Memory B cell (primary cell): ENCODE measurements at regions not wholly inside any gene's neighbourhood (a gene's known extent, or its start where the extent isn't known, plus 50 kb on each side); places are given as distances from the start of the nearest gene placed in this dataset.
"Not testable (repeated sequence)": the region's sequence is repeated elsewhere in the genome, so short reads cannot be mapped to it uniquely, and the experiment has no call there.

ENCODE experiments used
- ATAC-seq: fragments of 150-1000 bp; cut with Tn5 transposase; 2 replicates; pipeline ENCODE4 v1.10.0; 2021; ENCODE audit warnings: low read depth, mild to moderate bottlenecking, moderate library complexity
- DNase-seq, 2 donors: peaks; one replicate each; pipeline ENCODE4 v3.0.0; 2022; ENCODE audit warnings: low spot score in 2 of 2
- H3K27ac Mint-ChIP-seq: one replicate; pipeline ENCODE4 v1.8.0; 2022; ENCODE audit warnings: mild to moderate bottlenecking, moderate library complexity, mixed read lengths
- H3K27me3 Mint-ChIP-seq: one replicate; pipeline ENCODE4 v1.8.0; 2022; ENCODE audit warnings: mixed read lengths
- H3K36me3 Mint-ChIP-seq: one replicate; pipeline ENCODE4 v1.8.0; 2022; ENCODE audit warnings: mild to moderate bottlenecking, mixed read lengths
- H3K4me1 Mint-ChIP-seq: one replicate; pipeline ENCODE4 v1.8.0; 2022; ENCODE audit warnings: mixed read lengths
- H3K4me3 Mint-ChIP-seq: one replicate; pipeline ENCODE4 v1.8.0; 2022; ENCODE audit warnings: mild to moderate bottlenecking, moderate library complexity, mixed read lengths
- H3K9me3 Mint-ChIP-seq: one replicate; pipeline ENCODE4 v1.8.0; 2022; ENCODE audit warnings: mixed read lengths

DNA sequence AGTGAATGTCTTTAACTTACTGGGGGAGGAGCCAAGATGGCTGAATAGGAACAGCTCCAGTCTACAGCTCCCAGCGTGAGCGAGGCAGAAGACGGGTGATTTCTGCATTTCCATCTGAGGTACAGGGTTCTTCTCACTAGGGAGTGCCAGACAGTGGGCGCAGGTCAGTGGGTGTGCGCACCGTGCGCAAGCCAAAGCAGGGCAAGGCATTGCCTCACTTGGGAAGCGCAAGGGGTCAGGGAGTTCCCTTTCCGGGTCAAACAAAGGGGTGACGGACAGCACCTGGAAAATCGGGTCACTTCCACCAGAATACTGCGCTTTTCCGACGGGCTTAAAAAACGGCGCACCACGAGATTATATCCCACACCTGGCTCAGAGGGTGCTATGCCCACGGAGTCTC, 187.3 kb downstream of the CHIC2 start:
- not testable (repeated sequence) for H3K36me3 Mint-ChIP-seq, DNase-seq, H3K27ac Mint-ChIP-seq, H3K4me1 Mint-ChIP-seq, H3K4me3 Mint-ChIP-seq, H3K27me3 Mint-ChIP-seq, ATAC-seq, H3K9me3 Mint-ChIP-seq

DNA sequence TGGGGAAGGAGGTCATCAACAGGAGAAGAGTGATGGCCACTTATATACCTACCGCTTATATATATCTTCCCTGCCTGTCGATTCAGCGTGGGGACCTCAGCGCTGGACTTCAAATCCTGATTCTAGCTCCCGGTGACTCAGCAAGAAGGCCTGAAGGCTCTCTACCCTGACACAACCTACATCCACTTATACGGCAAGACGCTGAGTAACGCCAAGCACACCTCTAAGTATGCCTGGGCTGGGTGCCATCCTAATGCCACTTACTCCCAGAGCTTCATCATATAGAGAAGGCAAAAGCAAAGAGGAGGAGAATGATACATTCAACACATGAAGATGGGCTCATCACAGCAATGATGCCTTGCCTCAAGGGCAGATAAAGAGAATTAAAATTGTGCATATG, 198.3 kb downstream of the CHIC2 start:
- Mint-ChIP-seq H3K36me3 (no peaks in the 10 kb centered on the region), H3K4me3 (no peak overlapping the region), H3K4me1 (no peaks in the 10 kb centered on the region), H3K27me3 (peaks cover 1% of the 10 kb centered on the region), H3K9me3 (no peaks in the 10 kb centered on the region), H3K27ac (no peak overlapping the region)
- no peak for ATAC-seq
- no peak for DNase-seq

DNA sequence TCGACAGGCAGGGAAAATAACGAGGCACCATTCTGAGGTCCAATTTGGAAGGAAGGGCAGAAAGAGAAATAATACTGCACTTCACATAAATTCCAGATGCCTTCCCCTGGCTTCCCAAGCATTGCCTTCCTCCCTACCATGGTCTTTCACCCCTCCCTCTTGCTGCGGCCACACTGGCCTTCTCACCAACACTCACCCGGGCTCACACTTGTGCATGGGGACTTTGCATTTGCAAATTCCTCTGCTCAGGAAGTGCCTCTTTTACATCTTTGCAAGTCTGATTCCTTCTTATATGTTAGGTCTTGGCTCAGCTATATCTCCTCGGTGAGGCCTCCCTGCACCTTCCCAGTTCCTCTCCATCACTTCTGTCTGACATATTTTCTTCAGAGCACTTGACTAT, 199.4 kb downstream of the CHIC2 start:
- no peaks in the 10 kb centered on the region for H3K4me1 Mint-ChIP-seq
- no peaks in the 10 kb centered on the region for H3K9me3 Mint-ChIP-seq
- no peaks in the 10 kb centered on the region for H3K36me3 Mint-ChIP-seq
- DNase-seq (no peak), ATAC-seq (no peak)
- peaks cover 1% of the 10 kb centered on the region for H3K27me3 Mint-ChIP-seq
- no peak overlapping the region for H3K27ac Mint-ChIP-seq
- no peak overlapping the region for H3K4me3 Mint-ChIP-seq

DNA sequence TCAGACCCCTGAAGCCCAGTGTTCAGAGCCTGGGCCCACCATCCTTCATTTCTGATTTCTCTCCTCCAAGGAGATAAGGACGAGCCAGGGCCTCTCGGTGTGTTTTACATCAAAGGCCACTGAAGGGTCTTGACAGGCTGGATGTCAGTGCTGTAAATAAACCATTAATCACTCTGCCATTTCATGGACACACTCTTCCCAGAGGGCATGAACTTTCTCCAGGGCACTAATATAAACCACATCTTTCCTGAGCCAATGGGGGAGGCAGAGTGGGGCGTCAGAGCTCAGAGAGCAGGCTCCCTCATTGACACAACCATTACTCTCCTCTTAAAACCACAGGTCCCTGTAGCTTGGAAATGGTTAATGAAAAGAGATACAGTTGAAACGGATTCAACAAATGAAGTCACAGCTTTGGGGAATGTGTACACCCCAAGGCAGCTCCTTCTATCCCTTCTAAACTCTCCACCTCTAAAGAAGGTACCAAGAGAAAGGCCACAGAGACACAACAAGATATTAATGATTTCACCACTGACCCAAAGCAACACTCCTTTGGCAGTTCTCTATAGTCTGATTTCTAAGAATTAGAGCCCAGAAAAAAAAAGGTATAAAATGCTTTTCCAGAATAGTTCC, 200.6 kb downstream of the CHIC2 start:
- no peak overlapping the region for H3K27ac Mint-ChIP-seq
- H3K27me3 Mint-ChIP-seq = peaks cover 1% of the 10 kb centered on the region
- H3K36me3 Mint-ChIP-seq = no peaks in the 10 kb centered on the region
- no peak overlapping the region for H3K4me3 Mint-ChIP-seq
- no peak for ATAC-seq
- peaks cover 2% of the 10 kb centered on the region for H3K9me3 Mint-ChIP-seq
- no peaks in the 10 kb centered on the region for H3K4me1 Mint-ChIP-seq
- no peak for DNase-seq

DNA sequence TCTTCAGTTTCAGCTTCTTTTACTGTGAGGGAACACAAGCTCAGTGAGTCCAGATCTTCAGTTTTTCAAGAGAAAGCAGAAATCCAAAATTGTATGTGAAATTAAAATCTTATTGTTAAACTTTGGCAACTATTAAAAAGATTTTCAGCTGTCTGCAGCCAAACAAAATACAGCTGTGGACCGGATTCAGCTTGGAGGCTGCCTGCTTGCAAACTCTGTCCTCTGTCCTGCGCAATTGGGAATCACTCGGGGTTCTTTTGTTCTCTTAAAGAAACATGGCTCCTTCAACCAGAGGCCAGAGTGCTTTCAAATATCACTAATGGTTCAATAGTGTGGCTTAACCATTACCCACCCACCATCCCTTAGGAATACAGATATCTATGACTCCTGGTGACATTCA, 201.2 kb downstream of the CHIC2 start:
- DNase-seq (no peak), ATAC-seq (no peak)
- Mint-ChIP-seq H3K4me3 (no peak overlapping the region), H3K27me3 (peaks cover 1% of the 10 kb centered on the region), H3K36me3 (no peaks in the 10 kb centered on the region), H3K4me1 (no peaks in the 10 kb centered on the region), H3K9me3 (peaks cover 2% of the 10 kb centered on the region), H3K27ac (no peak overlapping the region)

DNA sequence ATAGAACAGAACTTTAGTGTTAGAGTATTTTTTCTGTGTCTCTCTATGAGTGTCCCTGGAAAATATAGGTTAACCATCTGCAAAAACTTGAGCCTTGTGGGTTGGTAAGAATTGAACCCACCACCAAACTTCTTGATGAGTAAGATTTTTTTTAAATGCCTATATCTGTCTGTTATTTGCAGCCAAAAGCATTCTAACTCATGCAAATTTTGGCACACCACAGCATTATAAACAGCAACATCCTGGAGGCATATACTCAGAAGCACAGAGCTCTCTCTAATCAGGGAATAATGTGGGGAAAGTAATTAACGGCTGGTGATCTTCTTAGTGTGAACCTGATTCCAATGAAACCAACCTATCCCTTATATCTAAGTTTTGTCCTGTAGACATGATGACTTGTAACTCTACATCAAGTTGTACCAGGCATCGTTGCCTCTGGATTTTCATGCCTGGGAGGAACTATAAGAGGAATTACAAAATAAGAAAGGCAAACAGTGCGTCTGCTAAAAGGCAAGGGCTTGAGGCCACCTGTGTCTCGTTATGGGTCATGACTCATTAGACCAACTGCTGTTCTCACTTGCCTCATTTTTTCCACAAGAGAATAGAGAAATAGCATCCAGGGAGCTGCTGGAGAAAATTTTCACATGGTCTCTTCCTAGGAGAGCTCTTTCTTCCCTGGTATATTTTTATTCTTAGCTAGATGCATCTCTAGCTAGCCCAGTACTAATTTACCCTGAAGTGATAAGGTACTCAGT, 202.4 kb downstream of the CHIC2 start:
- DNase-seq = no peak
- peaks cover 2% of the 10 kb centered on the region for H3K9me3 Mint-ChIP-seq

DNA sequence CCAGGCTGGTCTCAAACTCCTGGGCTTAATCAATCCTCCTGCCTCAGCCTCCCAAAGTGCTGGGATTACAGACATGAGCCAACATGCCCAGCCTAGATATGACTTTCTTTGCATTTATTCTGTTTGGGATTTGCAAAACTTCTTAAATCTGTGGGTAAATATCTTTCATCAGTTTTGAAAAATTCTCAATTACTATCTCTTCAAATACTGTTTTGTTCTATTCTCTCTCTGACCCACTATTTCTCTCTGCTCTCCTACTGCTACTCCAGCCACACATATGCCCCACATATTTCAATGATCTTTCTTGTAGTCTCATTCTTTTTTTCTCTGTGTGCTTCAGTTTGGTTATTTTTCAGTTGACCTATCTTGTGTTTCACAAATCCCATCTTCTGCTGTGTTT, 205.1 kb downstream of the CHIC2 start:
- DNase-seq = no peak
- H3K27me3 Mint-ChIP-seq = peaks cover 1% of the 10 kb centered on the region
- peaks cover 22% of the 10 kb centered on the region for H3K4me1 Mint-ChIP-seq
- H3K4me3 Mint-ChIP-seq = no peak overlapping the region
- ATAC-seq = no peak
- H3K27ac Mint-ChIP-seq = no peak overlapping the region
- H3K9me3 Mint-ChIP-seq = peaks cover 2% of the 10 kb centered on the region
- H3K36me3 Mint-ChIP-seq = no peaks in the 10 kb centered on the region

More for the DNA sequence above, 202.4 kb downstream of the CHIC2 start:
- ATAC-seq = no peak
- no peak overlapping the region for H3K27ac Mint-ChIP-seq
- no peaks in the 10 kb centered on the region for H3K36me3 Mint-ChIP-seq
- H3K4me3 Mint-ChIP-seq = no peak overlapping the region
- H3K27me3 Mint-ChIP-seq = peaks cover 1% of the 10 kb centered on the region
- peaks cover 2% of the 10 kb centered on the region for H3K4me1 Mint-ChIP-seq

DNA sequence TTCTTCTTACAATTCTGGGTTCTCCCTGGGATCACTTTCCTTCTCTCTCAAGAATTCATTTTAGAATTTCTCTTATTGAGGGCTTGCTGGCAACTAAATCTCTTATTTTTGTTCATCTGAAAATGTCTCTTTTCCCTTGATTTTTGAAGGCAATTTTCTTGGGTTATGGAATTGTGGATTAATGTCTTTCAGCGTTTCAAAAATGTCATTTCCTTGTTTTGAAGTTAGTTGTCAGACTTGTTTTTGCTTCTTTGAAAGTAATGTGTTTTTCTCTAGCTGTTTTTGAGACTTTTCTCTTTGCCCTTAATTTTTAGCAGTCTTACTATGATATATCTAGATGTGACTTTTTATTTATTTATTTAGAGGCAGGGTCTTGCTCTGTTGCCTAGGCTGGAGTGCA, 205.7 kb downstream of the CHIC2 start:
- no peak for ATAC-seq
- peaks cover 22% of the 10 kb centered on the region for H3K4me1 Mint-ChIP-seq
- no peak for DNase-seq
- no peaks in the 10 kb centered on the region for H3K36me3 Mint-ChIP-seq
- H3K4me3 Mint-ChIP-seq = no peak overlapping the region
- peaks cover 1% of the 10 kb centered on the region for H3K27me3 Mint-ChIP-seq
- peaks cover 2% of the 10 kb centered on the region for H3K9me3 Mint-ChIP-seq
- H3K27ac Mint-ChIP-seq = no peak overlapping the region

DNA sequence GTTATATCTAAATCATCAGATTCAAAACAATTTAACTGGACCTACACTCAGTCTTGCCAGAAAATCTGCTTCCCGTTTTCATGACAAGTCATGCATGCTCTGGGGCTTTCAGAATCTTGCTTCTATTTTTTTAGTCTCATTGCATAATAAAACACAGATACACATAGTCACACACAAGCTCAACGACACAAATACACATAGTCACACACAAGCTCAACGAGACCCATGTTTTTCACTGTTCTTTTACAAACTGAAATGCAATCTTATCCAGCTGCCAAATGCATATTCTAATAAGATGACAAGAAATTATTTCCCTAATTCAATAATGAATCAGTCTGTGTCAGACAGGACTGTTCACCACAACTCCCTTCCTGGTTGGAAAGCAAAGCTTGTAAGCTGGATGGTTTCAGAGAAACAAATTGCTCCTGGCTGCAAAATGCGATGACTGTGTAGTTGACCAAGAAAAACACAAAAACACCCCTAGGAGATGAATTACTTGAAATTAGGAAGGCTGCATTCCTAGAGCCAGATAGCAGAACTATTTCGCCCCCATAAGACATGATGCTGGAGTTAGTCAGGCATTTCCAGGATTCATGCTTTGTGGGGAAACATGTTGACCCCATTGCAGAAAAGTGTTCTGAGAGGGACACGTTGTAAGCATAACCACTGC, 208.7 kb downstream of the CHIC2 start:
- H3K27me3 Mint-ChIP-seq = no peaks in the 10 kb centered on the region
- H3K27ac Mint-ChIP-seq = peak overlapping the region; percentile 70
- peaks cover 22% of the 10 kb centered on the region for H3K4me1 Mint-ChIP-seq
- DNase-seq = peak in 1 of 2 donors; percentile 26
- peak; percentile 93 for ATAC-seq
- H3K4me3 Mint-ChIP-seq = peak overlapping the region; percentile 39
- peaks cover 2% of the 10 kb centered on the region for H3K9me3 Mint-ChIP-seq
- H3K36me3 Mint-ChIP-seq = no peaks in the 10 kb centered on the region

DNA sequence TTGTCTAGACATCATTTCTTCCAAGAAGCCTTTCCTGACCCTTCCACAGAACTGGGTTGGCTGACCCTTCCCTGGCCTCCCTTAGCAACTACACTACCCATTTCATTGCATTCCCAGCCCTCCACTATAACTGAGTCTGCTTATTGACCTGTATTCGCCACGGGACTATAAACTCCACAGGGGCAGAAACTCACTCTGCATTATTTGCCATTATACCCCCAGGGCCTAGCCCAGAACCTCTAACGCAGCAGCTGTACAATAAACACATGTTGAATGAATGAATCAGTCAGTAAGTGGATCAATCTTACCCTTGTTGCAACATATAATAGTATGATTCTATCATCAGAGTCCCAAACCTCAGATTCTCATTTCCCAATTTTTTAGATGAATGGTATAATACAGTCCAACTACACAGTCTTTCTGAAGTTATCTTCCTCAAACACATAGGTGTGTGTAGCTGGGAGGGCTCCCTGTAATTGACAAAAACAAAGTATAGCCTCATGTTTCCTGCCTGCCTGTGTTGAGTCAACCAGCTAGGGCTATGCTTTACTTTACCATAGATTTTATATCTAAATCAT, 209.3 kb downstream of the CHIC2 start:
- peak overlapping the region; percentile 70 for H3K27ac Mint-ChIP-seq
- ATAC-seq (peak; percentile 55), DNase-seq (no peak)
- no peaks in the 10 kb centered on the region for H3K27me3 Mint-ChIP-seq
- H3K36me3 Mint-ChIP-seq = no peaks in the 10 kb centered on the region
- no peak overlapping the region for H3K4me3 Mint-ChIP-seq
- peaks cover 2% of the 10 kb centered on the region for H3K9me3 Mint-ChIP-seq
- H3K4me1 Mint-ChIP-seq = peaks cover 24% of the 10 kb centered on the region

DNA sequence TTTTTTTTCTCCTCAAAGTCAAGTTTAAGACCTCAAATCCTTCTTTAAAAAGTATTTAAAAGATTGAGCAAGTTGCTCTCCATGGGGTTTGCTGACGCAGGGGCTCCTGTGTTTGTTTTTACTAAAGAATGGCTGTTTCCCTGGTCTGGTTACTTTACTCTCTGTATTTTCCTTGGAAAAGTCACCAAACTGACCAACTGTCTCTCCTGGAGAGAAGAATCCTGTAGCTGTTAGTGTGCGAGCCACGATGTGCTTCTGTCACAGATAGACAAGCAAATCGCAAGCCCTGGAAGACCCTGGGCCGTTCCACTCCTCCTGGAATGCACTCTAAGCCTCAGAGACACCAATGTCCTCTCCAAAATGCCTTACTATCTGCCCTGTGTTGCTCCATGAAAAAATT, 212.1 kb downstream of the CHIC2 start:
- no peak for ATAC-seq

DNA sequence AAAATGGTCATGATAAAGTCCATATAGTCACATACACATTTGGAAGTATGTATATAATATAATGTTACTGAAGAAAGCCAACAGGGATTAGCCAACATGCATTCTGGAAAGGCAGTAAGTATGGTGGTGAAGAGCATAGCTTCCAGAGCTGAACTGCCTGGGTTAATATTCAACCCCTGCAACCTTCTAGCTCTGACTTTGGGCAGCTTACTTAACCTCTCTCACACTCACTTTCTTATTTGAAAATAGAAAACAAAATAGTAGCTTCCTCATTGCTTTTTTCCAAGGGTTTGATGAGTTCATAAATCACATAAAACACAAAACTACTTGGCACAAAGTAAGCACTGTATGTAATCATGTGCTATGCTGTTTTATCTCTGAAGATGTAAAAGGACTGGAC, 216.4 kb downstream of the CHIC2 start:
- ATAC-seq = no peak

More for the DNA sequence above, 212.1 kb downstream of the CHIC2 start:
- H3K9me3 Mint-ChIP-seq = no peaks in the 10 kb centered on the region
- DNase-seq = no peak
- no peaks in the 10 kb centered on the region for H3K36me3 Mint-ChIP-seq
- peaks cover 25% of the 10 kb centered on the region for H3K4me1 Mint-ChIP-seq
- H3K27me3 Mint-ChIP-seq = no peaks in the 10 kb centered on the region
- H3K27ac Mint-ChIP-seq = no peak overlapping the region
- no peak overlapping the region for H3K4me3 Mint-ChIP-seq

DNA sequence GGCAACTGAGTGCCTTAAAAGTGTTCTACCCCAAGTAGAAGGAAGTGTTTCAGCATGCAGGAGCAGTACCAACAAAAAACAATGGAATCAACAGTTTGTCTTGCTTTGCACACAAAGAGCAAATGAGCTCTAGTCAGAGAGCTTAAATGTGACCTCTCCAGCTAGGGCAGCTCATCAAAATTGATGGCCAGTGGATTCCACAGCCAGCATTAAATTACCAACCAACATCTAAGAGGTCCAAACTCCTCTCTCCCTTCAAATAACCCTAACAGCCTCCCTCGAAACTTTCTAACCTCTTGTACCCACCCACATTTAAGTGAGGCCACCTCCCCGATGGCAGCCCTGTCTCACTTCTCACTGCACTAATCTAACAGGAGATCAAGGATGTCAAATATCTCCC, 219.9 kb downstream of the CHIC2 start:
- Mint-ChIP-seq H3K4me3 (no peak overlapping the region), H3K9me3 (no peaks in the 10 kb centered on the region), H3K4me1 (no peaks in the 10 kb centered on the region), H3K27ac (no peak overlapping the region), H3K27me3 (peaks cover 2% of the 10 kb centered on the region), H3K36me3 (no peaks in the 10 kb centered on the region)
- DNase-seq = no peak
- ATAC-seq = no peak

More for the DNA sequence above, 216.4 kb downstream of the CHIC2 start:
- Mint-ChIP-seq H3K4me3 (no peak overlapping the region), H3K27ac (no peak overlapping the region), H3K27me3 (no peaks in the 10 kb centered on the region), H3K4me1 (peaks cover 3% of the 10 kb centered on the region), H3K36me3 (no peaks in the 10 kb centered on the region), H3K9me3 (no peaks in the 10 kb centered on the region)
- DNase-seq = no peak

DNA sequence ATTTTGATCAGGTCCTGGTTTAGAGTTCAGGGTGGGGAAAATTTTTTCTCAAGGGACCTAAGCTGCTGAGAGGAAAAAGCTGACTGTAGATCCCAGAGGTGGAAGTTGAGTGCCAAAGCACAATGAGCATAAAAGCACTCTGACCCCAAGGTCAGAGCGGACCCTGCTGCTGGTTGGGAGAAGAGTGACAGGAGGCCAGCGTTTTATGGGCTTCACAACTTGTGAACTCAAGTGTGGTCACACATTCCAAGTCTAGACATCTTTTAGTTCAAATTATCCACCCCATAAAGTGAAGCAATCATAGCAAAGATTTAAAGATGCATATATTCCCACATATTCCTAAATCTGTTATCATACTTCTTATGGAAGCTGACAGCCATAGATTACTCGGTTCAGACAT, 220.3 kb downstream of the CHIC2 start:
- Mint-ChIP-seq H3K27me3 (peaks cover 2% of the 10 kb centered on the region), H3K4me3 (no peak overlapping the region), H3K9me3 (no peaks in the 10 kb centered on the region), H3K36me3 (no peaks in the 10 kb centered on the region), H3K4me1 (no peaks in the 10 kb centered on the region), H3K27ac (no peak overlapping the region)
- DNase-seq (no peak), ATAC-seq (no peak)
